ENCODE measurements at regions not wholly inside any gene's neighbourhood (a gene's known extent, or its start where the extent isn't known, plus 50 kb on each side); places are given as distances from the start of the nearest gene placed in this dataset.

GRCh38 chr5:120779674-120780073, 315.6 kb downstream of the PRR16 start:
- no peak for TF ChIP-seq POLR2A (IDR thresholded peaks at IDR 0.05)
- no peak for TF ChIP-seq CTCF (IDR thresholded peaks at IDR 0.05)

All from testis (tissue), 2 donors.